ENCODE measurements at regions not wholly inside any gene's neighbourhood (a gene's known extent, or its start where the extent isn't known, plus 50 kb on each side); places are given as distances from the start of the nearest gene placed in this dataset.

DNA sequence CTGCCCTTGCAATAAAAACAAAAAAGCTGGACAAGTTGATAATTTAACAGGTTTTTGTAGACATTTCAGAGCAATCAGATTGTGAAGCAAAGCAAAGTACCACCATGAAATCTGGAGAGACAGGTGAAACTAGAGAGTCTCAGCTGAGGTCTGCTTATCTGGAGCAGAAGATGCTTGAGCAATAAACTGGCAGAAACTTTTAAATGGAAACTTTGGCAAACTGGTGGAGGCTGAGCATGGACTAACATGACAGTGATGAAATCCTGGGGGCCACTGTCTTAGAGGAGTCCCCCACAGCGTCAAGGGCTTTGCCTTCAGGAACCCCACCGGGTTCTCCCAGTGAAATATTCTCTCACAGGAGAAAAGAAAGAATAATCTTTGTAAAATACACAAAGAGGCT lies 416.3 kb upstream of the B3GALT2 start:
- TF ChIP-seq, protein P1, sequence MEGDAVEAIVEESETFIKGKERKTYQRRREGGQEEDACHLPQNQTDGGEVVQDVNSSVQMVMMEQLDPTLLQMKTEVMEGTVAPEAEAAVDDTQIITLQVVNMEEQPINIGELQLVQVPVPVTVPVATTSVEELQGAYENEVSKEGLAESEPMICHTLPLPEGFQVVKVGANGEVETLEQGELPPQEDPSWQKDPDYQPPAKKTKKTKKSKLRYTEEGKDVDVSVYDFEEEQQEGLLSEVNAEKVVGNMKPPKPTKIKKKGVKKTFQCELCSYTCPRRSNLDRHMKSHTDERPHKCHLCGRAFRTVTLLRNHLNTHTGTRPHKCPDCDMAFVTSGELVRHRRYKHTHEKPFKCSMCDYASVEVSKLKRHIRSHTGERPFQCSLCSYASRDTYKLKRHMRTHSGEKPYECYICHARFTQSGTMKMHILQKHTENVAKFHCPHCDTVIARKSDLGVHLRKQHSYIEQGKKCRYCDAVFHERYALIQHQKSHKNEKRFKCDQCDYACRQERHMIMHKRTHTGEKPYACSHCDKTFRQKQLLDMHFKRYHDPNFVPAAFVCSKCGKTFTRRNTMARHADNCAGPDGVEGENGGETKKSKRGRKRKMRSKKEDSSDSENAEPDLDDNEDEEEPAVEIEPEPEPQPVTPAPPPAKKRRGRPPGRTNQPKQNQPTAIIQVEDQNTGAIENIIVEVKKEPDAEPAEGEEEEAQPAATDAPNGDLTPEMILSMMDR (IDR thresholded peaks at IDR 0.05): no peak
- TF ChIP-seq ZFX (IDR thresholded peaks at IDR 0.05; ENCODE audit: borderline replicate concordance): no peak

Data from 22Rv1 (cell line).